Common myeloid progenitor, CD34-positive (primary cell): ENCODE measurements at regions not wholly inside any gene's neighbourhood (a gene's known extent, or its start where the extent isn't known, plus 50 kb on each side); places are given as distances from the start of the nearest gene placed in this dataset.

Experiments used
- CTCF ChIA-PET: fragments of 350-600 bp; sonication (Branson Sonifier 250); formaldehyde crosslinking; loops from one replicate; lab custom pipeline; 2021; ENCODE audit warnings: antibody characterized with exemption; lab: Charles Lee
- POLR2A ChIA-PET: fragments of 350-600 bp; sonication (Branson Sonifier 250); formaldehyde crosslinking; loops from one replicate; lab custom pipeline; 2021; ENCODE audit warnings: antibody characterized with exemption; lab: Charles Lee
- DNase-seq, 3 donors: peaks; one replicate each; pipeline versions ENCODE4 v3.0.0 to v3.0.0-alpha.2; 2013
- H3K27ac ChIP-seq, 2 experiments: 1 replicate in 1 of 2; 2 replicates in 1 of 2; pipeline ENCODE4 v1.7.0; 2013; ENCODE audit warnings: inconsistent platforms in 2 of 2, low read length in 2 of 2, mild to moderate bottlenecking in 2 of 2, low read depth in 1 of 2, moderate library complexity in 1 of 2; ENCODE audit not compliant: severe bottlenecking in 2 of 2, insufficient read depth in 1 of 2, poor library complexity in 1 of 2
- H3K27me3 ChIP-seq, 5 experiments: replicated peaks in 2 of 5; 1 replicate in 3 of 5; 2 replicates in 2 of 5; pipeline versions ENCODE4 v1.6.1 to v1.7.0; 2013; ENCODE audit warnings: low read length in 4 of 5, mild to moderate bottlenecking in 2 of 5, moderate library complexity in 2 of 5, inconsistent platforms in 1 of 5; ENCODE audit not compliant: insufficient read depth in 5 of 5, control insufficient read depth in 4 of 5
- H3K36me3 ChIP-seq, 4 experiments: 1 replicate in 2 of 4; 2 replicates in 2 of 4; pipeline versions ENCODE4 v1.6.1 to v1.7.0; 2013; ENCODE audit warnings: low read length in 3 of 4, control low read depth in 1 of 4, mild to moderate bottlenecking in 1 of 4; ENCODE audit not compliant: control insufficient read depth in 4 of 4, insufficient read depth in 4 of 4
- H3K4me1 ChIP-seq, 4 experiments: 1 replicate in 3 of 4; 2 replicates in 1 of 4; pipeline versions ENCODE4 v1.6.1 to v1.7.1; 2013; ENCODE audit warnings: low read length in 3 of 4, mild to moderate bottlenecking in 3 of 4, control low read depth in 1 of 4, inconsistent platforms in 1 of 4, moderate library complexity in 1 of 4; ENCODE audit not compliant: control insufficient read depth in 4 of 4, insufficient read depth in 4 of 4; ENCODE audit errors: control extremely low read depth in 1 of 4
- H3K4me3 ChIP-seq, 7 experiments: 1 replicate in 4 of 7; 2 replicates in 3 of 7; pipeline versions ENCODE4 v1.5.1 to v1.7.0; 2013; ENCODE audit warnings: mild to moderate bottlenecking in 7 of 7, low read length in 6 of 7, moderate library complexity in 6 of 7, inconsistent platforms in 2 of 7, low read depth in 2 of 7, control low read depth in 1 of 7; ENCODE audit not compliant: insufficient read depth in 4 of 7, control insufficient read depth in 1 of 7; ENCODE audit errors: extremely low read depth in 1 of 7
- H3K9me3 ChIP-seq, 5 experiments: 1 replicate in 4 of 5; 2 replicates in 1 of 5; pipeline versions ENCODE4 v1.6.1 to v1.7.1; 2013; ENCODE audit warnings: low read length in 4 of 5, mild to moderate bottlenecking in 2 of 5, inconsistent platforms in 1 of 5, low read depth in 1 of 5, moderate library complexity in 1 of 5; ENCODE audit not compliant: control insufficient read depth in 4 of 5, insufficient read depth in 2 of 5; ENCODE audit errors: control extremely low read depth in 1 of 5
- WGBS: methylation state at CpG from one replicate; pipeline ENCODE4 v1.1.5; 2013; ENCODE audit not compliant: insufficient coverage; 5-methylcytosine and 5-hydroxymethylcytosine counted together

DNA sequence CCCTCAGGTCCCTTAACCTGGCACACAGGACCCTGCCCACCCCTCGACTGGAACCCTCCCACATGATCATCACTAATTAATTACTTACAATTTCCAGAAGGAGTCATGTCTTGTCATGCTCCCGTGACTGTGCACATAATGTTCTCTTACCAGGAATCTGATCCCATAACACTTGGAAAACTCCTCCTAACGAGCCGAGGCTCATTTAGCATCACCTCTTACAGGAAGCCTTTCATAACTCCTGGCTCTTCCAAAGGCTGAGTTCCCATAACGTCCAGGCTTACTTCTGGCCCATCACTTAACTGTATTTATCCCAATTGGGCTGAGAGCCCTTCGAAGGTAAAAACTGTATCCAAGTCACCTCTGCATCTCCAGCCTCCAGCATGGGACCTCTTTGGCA is 147.9 kb upstream of the JUN start:
- H3K27ac ChIP-seq, result no peak overlapping the region
- peaks cover 0 to 2% (median 0%) of the 10 kb centered on the region in 5 experiments for H3K9me3 ChIP-seq
- H3K36me3 ChIP-seq, result no peaks in the 10 kb centered on the region
- H3K4me3 ChIP-seq, result no peak overlapping the region
- peaks cover 0 to 26% (median 3%) of the 10 kb centered on the region in 5 experiments for H3K27me3 ChIP-seq
- H3K4me1 ChIP-seq, result peaks cover 0 to 12% (median 8%) of the 10 kb centered on the region in 4 experiments
- no peak for DNase-seq
- ChIA-PET POLR2A (no interaction called here), CTCF (interaction anchor here (0.8 to 1.6 kb wide), 4 partner anchors 9 to 11 kb away, joined by 3 read pairs; no protein-coding TSS in a partner anchor)
- 95% methylated on average over 6 of the region's 6 CpGs for WGBS

DNA sequence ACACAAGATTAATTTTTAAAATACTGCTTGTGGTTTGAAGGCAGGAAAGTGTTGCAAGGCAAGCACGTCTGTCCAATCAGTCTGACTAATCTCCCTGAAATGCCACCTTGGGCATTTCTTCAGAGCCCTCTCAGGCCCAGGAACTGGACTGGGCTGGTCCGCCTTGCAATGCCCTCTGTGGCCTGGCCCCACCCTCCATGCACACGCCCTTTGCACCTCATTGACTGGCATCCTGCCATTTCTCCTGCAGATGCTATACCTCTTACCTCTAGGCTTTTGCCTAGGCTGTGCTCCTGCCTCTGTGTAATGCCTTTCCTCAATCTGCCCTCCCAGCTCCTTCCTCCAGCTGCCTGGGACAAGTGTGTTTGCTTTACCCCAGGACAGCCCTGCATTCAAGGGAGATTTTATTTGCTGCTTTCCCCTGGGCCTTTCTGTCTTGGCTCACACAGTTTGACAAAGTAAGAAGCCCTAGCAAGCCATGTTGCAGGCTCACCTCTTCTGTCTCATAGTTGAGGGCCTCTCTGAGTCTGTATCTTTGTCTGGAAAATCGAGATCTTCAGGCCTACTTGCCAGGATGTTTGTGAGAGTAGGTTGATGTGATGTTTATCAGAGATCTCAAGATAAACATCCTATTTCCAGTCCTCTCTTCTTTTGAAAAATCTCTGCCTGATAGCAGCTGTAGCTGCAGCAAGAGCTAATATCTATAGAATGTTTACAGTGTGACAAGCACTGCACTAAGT is 149.2 kb upstream of the JUN start:
- WGBS, result 13% methylated on average over 2 of the region's 4 CpGs
- Histone ChIP-seq H3K4me1 (peaks cover 0 to 12% (median 8%) of the 10 kb centered on the region in 4 experiments), H3K9me3 (peaks cover 0 to 2% (median 0%) of the 10 kb centered on the region in 5 experiments), H3K4me3 (no peak overlapping the region), H3K27me3 (peaks cover 0 to 23% (median 10%) of the 10 kb centered on the region in 5 experiments), H3K36me3 (no peaks in the 10 kb centered on the region), H3K27ac (no peak overlapping the region)
- peak; percentile 9 to 68 (median 61) for DNase-seq
- POLR2A ChIA-PET, result no interaction called here
- CTCF ChIA-PET, result interaction anchor here (1.0 to 1.6 kb wide), 2 partner anchors 13 to 117 kb away, joined by 3 read pairs; no protein-coding TSS in a partner anchor

DNA sequence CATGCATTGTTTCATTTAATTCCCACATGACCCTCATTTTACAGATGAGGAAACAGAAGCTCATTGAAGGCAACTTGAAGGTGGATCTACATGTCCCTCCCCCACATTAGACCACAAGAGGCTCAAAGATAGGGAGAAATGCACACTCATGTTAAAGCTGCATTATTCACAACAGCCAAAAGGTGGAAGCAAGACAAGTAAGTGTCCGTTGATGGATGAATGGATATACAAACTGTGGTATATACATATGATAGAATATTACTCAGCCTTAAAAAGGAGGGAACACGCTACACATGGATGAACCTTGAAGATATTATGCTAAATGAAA is 149.7 kb upstream of the JUN start:
- Histone ChIP-seq H3K27me3 (peaks cover 0 to 25% (median 15%) of the 10 kb centered on the region in 5 experiments), H3K9me3 (peaks cover 0 to 2% (median 0%) of the 10 kb centered on the region in 5 experiments), H3K36me3 (no peaks in the 10 kb centered on the region), H3K4me1 (peaks cover 0 to 12% (median 8%) of the 10 kb centered on the region in 4 experiments), H3K4me3 (no peak overlapping the region), H3K27ac (no peak overlapping the region)
- ChIA-PET POLR2A (no interaction called here), CTCF (interaction anchor here (1.0 kb wide), 1 partner anchor 117 kb away, joined by 3 read pairs; no protein-coding TSS in a partner anchor)
- peak in 1 of 3 donors; percentile 41 for DNase-seq
- 100% methylated on average over 1 of the region's 2 CpGs for WGBS

DNA sequence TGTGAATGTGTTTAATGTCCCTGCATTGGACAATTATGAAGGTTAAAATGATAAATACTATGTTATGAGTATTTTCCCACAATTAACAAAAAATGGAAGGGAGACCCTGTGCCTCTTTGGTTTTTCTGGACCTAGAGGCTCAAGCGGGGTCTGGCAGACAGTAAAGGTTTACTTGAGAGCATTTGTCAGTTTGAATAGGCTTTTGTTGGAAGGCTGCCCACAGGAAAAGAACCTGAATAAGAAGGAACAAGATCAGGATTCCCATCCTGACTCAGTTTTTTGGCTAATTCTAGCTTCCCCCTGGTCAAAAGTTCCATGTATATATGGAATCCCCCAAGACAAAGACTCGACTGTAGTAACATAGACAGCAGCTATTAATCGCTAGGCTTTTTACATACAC is 150.9 kb upstream of the JUN start:
- DNase-seq, result no peak
- ChIA-PET POLR2A (no interaction called here), CTCF (no interaction called here)
- WGBS, result 100% methylated on average over 1 of the region's 3 CpGs
- Histone ChIP-seq H3K4me1 (peaks cover 0 to 12% (median 8%) of the 10 kb centered on the region in 4 experiments), H3K27ac (no peak overlapping the region), H3K27me3 (peaks cover 0 to 30% (median 23%) of the 10 kb centered on the region in 5 experiments), H3K9me3 (peaks cover 0 to 2% (median 0%) of the 10 kb centered on the region in 5 experiments), H3K4me3 (no peak overlapping the region), H3K36me3 (no peaks in the 10 kb centered on the region)

DNA sequence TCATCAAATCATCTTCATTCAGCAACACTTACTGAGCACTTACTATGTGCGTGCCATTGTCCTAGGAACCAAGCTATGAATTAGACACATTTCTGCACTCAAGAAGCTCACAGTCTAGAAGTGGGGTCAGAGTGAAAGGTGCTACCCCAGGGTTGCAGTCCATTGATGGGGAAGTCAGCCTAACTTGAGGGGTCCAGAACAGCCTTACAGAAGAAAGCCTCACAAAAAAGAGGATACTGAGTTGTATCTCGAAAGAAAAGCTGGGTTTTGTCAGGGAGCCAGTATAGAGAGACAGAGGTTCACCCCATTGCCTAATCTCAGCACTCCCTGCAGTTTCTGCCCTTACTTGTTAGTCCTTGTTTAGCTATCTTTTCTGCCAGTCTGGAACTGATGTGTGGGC is 153.1 kb upstream of the JUN start:
- WGBS, result no CpG with 5 or more reads among the region's 2 CpGs
- ChIA-PET CTCF (interaction anchor here (0.8 to 1.9 kb wide), 5 partner anchors 13 to 129 kb away, joined by 3 to 6 read pairs (median 3); no protein-coding TSS in a partner anchor), POLR2A (interaction anchor here (1.1 kb wide), 1 partner anchor 10 kb away, joined by 3 read pairs; no protein-coding TSS in a partner anchor)
- Histone ChIP-seq H3K27ac (no peak overlapping the region), H3K9me3 (peaks cover 0 to 2% (median 0%) of the 10 kb centered on the region in 5 experiments), H3K36me3 (no peaks in the 10 kb centered on the region), H3K4me3 (no peak overlapping the region), H3K4me1 (peaks cover 6 to 24% (median 17%) of the 10 kb centered on the region in 4 experiments), H3K27me3 (peaks cover 0 to 40% (median 31%) of the 10 kb centered on the region in 5 experiments)
- no peak for DNase-seq

DNA sequence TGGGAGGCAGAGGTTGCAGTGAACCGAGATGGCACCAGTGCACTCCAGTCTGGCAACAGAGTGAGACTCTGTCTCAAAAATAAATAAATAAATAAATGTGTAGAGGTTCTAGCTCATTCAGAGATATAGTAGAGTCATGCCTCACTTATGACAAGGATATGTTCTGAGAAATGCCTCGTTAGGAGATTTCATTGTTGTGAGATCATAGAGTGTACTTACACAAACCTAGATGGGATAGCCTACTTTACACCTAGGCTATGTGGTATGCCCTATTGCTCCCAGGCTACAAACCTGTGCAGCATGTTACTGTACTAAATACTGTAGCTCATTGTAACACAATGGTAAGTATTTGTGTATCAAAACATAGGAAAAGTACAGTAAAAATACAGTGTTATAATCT is 155.3 kb upstream of the JUN start:
- no peak overlapping the region for H3K4me3 ChIP-seq
- H3K9me3 ChIP-seq, result no peaks in the 10 kb centered on the region
- H3K4me1 ChIP-seq, result peaks cover 6 to 23% (median 14%) of the 10 kb centered on the region in 4 experiments
- no peak overlapping the region for H3K27ac ChIP-seq
- CTCF ChIA-PET, result interaction anchor here (1.3 to 2.0 kb wide), 3 partner anchors 11 to 36 kb away, joined by 3 to 6 read pairs (median 4); no protein-coding TSS in a partner anchor
- POLR2A ChIA-PET, result no interaction called here
- no peak for DNase-seq
- 71% methylated on average over 2 of the region's 2 CpGs for WGBS
- H3K27me3 ChIP-seq, result peaks cover 0 to 51% (median 43%) of the 10 kb centered on the region in 5 experiments
- no peaks in the 10 kb centered on the region for H3K36me3 ChIP-seq
